CD4-positive, alpha-beta T cell treated with Interferon gamma for 1 hour (primary cell): ENCODE measurements at regions not wholly inside any gene's neighbourhood (a gene's known extent, or its start where the extent isn't known, plus 50 kb on each side); places are given as distances from the start of the nearest gene placed in this dataset.

ENCODE experiments used
- DNase-seq: peaks from one replicate; pipeline ENCODE4 v3.0.0-alpha.2; 2020

DNA sequence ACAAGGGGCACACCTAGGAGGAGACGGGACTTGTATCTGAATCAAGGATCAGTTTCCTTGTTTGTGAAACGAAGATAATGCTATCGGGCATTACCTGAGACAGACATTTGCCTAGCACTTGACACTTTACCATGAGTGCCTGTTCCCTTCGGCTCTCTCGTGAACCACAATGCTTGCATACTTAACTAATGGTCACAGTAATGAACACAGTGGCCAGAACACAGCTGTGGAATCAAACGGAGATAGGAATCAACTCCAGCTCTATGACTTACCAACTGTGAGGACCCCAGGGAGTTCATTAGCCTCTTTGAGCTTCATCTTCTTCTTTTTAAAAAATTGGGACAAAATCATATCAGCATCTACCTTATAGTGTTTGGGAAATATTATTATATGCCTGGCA lies 207.8 kb downstream of the DRD1 start:
- no peak for DNase-seq

DNA sequence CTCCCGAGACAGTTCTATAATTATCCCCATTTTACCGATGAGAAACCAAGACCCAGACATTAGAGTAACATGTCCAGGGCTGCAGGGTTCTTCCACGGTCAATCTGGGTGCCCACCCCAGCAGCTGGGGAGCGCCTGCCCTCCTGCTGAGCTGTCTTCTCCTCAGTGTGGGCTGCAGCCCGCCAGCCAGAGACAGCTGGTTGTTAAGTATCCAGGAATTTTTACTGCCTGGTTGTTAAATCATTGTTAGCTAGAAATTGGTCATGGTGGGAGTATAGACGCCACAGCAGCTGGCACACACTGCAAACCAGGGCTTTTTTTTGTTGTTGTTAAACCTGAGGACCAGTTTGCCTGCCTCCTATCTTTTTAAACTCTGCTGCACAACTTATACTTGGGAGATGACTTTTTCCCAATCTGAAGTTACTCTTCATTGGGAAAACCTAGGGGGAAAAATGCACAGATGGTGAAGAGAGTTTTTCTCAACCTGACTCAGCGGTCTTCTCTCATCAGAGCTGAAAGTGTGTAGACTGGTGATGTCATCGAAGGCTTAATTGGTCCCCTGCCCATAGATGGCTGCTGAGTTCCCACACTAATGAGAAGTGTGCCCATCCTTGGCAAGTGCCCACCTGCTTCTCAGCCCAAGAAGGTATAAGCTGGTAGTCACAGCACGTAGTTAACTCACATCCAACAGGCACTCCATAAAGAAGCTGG lies 208.6 kb downstream of the DRD1 start:
- no peak for DNase-seq

DNA sequence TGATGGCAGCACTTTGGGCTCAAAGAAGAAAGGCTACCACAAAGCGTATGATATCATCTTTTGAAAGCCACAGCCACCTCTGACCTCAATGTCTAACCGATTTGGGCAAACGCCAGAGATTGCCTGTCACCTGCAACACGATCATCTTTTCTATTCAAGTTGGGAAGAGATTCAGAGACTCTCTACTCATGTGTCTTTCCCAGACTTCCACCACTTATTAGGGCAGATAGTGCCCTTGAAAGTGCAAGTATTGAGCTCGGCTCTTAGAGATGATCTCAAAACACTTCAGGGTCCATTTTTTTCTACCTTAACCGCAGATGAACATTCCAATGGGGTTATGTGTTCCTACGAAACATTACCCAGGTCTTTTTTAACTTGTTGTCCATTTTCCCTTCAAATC lies 213.7 kb downstream of the DRD1 start:
- no peak for DNase-seq

DNA sequence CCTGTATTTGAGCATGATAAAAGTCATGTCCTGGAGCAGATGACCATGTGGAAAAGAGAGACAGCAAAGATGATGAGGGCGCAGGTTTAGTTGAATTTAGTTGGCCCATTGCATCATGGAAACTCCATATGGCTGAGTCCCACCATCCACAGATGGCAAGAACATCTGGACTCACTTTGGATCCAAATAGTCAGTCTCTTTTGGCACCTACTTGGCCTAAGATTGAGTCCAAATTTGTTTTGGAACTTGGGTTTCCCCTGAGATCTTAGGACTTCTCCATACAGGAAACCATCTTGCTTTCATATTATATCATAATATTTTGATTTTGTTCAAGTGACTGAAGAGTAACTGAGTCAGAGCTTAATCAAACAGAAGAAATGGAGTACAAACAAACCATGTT lies 217.5 kb downstream of the DRD1 start:
- no peak for DNase-seq

DNA sequence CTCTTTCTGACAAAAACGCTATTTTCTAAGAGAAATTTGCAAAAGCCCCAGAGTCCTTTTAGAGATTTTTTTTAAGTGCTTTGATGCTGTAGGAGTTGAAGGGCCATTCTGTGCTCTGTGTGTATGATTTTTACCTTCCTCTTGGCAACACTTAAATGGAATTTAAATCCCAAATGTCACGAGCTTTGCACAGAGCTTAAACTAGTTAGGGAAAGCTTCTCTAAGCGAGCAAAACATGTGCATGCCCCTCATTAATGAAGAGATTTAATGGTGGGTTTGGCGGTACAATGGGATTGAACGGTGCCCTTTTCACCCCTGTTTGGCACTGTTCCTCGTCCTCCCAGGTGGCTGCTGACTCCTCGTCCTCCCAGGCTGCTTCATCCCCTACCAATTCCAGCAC lies 220.7 kb downstream of the DRD1 start:
- DNase-seq, result no peak

DNA sequence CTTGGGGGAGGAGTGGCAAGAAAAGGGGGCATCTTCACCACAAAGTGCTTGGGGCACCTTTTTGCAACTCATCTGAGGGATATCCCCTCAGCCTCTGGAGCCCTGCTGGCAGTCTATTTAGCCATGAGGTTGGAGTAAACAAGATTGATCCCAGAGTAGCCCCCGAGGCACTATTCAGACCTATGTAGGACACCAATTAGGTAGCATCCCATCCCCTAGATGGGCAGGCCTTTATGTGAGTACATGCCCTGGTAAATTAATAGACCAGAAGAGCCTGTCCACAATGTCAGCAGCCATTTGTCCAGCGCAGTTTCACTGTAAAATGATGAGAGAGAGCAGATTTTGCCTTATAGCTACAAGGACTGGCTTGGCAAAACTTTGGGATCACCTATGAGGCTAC lies 221.4 kb downstream of the DRD1 start:
- DNase-seq, result no peak

DNA sequence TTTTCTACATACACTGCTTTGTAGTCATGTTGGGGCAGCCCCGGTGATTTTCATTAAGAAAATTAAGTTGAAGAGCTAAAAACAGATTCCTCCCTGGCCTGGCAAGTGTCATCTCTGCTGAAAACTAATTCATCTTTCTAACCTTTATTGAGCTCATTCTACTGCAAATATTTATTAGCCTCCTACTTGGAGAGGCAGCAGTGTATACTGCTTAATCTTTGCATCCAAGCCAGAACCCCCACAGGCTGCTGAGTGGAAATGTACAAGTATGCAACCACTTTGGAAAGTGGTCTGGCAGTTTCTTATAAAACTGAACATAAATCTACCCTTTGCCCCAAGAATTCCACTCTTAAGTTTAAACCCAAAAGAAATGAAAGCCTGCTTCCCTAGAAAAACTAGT lies 223.4 kb downstream of the DRD1 start:
- no peak for DNase-seq

DNA sequence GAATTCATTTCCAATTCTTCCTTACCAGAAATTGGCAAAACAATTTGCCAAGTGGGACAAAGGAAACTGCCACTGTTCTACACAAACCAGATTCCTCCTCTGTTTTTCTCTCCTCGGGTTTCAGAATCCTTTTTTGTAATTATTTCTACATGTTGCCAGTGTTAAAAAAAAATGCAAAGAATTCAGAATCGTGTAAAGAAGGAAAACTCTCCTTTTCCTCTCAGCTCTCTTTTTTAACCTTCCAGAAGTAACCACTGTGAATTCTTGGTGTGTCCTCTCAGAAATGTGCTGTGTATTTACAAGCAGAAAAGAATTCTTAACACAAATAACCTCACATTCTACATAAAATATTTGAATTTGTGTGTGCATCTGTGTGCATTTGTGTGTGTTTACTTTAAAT lies 224.6 kb downstream of the DRD1 start:
- DNase-seq, result no peak

DNA sequence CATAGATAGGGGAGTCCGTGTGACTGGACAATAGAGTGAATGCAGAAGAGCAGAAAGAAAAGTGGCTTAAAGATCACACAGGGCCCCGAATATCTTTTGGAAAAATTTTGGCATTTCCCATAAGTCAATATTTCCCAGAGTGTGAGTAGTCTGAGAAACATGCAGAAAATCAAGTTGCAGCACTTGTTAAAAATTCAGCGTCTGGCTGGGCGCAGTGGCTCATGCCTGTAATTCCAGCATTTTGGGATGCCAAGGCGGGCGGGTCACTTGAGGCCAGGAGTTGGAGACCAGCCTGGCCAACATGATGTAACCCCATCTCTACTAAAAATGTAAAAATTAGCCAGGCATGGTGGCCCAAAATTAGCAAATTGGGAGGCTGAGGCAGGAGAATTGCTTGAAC lies 227.0 kb downstream of the DRD1 start:
- DNase-seq, result no peak

DNA sequence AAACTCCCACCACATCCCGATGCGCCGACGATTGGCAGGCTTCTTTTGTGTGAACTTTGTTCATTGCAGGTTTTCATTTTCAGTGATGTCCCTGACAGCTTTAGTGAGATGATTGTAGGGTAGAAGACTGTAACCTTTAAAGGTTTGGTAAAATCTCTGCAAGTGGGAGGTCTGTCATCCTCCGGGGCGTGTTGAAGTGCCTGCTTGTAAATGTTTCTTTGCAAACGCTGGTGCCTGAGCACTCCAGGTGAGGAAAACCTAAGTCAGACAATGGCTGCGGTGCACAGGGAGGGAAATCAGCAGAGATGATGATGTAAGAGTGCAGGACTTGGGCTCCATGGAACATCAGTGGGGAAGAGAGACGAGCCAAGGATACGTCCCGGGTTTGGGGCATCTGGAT lies 228.1 kb downstream of the DRD1 start:
- no peak for DNase-seq

DNA sequence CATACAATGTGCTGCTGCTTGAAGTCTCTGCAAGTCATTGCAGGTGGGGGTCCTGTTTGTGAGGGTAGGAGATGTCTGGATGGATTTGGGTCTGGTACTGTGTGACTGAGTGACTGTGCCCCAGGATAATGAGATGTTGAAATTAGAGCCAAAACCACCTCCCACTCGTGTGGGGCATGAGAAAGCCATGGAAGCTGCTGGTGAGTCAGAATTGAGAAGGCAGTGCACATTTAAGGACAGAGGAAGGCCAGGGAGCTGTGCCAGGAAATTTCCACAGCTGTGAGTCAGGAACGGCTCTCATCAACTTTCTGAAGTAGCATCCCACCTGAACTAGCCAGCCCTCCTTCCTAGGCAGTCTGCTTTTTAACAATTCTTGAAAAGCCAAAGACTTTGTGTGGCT lies 229.8 kb downstream of the DRD1 start:
- no peak for DNase-seq

DNA sequence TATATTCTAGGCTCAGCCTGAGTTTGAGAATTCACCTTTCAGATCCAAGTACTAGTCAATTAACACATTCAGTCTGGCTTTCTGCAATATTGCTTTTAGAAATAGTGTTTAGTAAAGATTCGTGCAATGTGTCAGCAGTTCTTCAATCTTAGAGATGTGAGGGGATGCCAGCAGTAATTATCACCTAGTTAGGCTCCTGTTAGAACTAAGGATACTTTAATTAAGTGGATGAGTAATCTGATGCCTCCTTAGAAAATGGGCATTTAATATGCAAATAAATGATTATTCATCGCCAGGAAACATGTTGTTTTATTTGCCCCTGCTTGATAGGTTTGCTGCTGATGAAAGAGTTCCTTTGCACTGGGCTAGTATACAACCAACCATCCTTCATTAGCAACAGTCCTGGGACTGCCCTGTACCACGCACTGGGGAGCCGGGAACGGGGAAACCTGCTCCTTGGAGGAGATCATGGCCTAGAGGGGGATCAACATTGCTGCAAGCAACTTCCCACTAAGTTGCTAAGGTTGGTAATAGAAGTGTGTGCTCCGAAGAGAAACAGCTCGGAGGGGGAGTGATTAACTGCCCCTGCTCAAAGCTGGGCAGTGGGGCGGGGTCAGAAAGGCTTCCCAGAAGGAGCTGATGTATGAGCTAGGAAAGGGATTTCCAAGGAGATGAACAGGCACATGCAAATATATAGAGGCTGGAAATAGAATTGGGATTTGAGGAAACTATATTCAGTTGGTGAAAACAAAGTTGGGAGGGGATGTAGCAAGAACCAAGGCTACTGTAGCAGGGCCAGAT lies 231.8 kb downstream of the DRD1 start:
- DNase-seq, result no peak

DNA sequence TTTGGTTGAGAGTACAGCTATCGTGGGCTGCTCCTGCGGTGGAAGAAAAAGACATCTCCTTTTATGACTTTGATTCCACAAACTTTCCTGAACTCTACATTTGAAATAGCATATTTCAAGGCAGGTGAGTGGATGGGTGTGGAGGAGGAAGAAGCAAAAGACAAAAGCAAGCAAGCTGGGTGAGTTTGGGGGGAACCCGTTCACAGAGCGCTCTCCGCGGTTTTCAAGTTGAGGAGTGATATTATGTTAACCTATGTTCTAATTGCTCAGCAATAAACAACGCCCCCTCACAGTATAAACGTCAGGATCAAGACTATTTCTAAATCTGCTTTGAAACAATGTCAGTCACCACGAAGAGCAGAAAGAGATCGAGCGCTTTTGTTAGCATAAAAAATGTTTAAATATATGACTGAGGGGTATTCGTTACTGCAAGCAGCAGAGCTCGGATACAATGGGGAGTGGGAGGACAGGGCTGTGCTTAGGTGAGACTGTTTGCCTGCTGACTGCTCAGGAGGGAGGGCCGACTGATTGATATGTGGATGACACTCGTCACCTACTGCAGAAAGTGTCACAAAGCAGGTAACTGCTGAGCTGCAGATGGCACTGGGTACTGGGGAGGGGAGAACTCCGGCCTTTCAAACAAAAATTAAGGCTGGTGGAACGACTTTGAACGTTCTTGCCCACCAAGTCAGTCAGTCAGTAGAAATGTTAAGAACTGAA lies 236.5 kb downstream of the DRD1 start:
- no peak for DNase-seq

DNA sequence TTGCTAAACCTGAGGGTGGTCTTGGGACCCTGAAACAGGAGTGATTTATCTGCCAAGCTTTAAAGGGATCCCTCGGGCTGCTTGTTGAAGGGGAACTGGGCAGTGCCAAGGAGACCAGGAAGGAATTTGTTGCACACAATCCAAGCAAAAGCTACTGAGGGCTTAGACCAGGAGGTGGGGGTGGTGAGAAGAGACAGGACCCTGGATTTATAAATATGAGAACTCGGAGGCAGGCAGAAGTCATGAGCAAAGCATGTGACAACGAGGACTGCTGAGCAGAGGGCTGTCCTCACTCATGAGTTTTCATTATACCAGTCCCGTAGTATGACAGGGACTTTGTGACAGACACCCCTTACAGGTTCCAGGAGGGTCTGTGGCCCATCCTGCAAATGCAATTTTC lies 237.3 kb downstream of the DRD1 start:
- DNase-seq, result no peak

DNA sequence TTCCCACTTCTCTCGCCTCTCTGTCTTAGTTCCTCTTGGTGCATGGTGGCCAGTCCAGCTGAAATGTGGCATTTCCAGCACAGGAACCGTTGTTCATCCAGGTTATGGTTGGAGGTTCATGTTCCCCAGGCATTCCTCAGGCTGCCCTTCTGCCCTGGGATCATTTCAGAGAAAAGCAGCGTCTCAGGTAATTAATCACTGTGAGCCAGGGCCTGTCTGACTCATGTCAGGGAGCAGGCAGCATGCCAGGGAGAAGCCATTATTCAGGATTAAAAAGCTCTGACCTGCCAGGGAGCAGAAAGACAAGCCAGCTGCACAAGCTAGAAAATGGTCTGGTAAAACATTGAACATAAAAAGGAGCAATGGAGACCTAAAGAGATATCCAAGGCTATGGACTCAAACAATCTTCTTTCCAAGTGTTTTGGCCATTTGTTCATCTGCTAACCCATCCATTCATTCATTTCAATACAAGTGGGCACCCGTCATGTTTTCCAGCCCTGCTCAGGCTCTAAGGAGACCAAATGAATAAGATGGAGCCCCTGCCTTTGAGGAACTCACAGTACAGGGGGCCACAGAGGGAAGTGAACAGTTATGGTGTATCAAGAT lies 241.4 kb downstream of the DRD1 start:
- DNase-seq, result no peak

DNA sequence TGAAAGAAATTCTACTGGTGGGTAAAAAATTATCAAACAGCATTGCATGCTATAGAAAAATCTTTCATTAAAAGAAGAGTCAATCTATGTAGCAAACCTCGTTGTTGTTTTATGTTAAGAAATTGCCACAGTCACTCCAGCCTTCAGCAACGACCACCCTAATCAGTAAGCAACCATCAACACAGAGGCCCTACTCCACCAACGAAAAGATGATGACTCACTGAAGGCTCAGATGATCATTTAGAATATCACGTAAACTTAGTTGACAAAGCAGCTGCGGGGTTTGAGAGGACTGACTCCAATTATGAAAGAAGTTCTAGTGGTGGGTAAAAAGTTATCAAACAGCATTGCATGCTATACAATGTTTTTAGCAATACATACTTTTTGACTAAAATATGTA lies 242.6 kb downstream of the DRD1 start:
- DNase-seq, result no peak

DNA sequence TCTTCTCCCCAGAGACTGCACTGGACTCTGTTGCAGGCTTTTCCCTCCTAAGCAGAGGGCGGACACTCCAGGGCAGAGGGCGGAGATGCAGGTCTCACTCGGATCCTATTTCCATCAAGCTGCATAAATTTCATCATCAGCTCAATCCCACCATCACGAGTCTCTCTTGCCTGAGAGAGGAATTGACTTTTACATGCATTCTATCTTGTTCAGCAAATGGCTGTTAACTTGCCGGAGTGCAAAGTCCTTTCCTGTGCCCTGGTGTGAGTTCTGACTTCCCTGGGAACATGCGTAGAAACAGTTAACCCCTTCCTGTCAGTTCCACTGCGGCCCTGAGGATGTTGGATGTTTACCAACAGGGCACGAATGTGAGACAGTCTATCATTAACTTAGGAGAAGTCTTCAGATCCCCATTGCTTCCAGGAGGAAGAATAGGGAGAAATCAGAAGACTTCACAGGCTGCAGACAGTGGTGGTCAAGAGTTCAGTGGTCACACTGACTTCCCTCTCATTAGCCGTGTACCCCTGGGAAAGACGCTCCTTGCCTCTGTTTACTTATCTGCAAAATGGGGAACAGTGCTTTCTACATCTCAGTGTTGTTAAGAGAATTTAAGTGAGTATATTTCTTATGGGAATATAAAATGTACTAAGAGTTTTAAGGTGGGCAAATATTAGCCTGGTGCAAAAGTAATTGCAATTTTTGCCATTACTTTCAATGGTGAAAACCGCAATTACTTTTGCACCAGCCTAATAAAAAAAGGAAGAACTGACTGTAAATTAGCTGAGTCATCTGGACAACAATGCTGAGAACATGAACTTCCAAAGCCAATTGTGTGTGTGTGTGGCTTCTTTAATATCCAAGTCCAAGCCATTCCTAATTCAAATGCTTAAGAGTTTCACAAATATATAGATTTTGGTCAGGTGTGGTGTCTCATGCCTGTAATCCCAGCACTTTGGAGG lies 248.0 kb downstream of the DRD1 start:
- no peak for DNase-seq

DNA sequence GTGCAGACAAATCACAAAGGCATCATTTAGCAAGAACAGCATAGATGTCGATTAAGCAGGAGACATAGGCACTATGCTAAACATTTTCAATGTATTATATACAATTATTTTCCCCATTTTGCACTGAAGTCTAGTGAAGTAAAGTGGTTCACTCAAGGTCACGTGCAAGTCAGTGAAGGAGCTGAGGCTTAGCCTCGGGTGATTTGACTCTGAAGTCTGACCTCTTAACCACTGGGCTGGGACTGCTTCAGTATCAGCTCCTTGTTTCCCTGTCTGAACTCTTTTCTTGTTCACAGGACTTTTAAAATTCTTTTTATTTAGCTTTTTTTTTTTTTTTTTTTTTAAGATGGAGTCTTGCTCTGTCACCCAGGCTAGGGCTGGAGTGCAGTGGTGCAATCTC lies 262.7 kb downstream of the DRD1 start:
- no peak for DNase-seq

DNA sequence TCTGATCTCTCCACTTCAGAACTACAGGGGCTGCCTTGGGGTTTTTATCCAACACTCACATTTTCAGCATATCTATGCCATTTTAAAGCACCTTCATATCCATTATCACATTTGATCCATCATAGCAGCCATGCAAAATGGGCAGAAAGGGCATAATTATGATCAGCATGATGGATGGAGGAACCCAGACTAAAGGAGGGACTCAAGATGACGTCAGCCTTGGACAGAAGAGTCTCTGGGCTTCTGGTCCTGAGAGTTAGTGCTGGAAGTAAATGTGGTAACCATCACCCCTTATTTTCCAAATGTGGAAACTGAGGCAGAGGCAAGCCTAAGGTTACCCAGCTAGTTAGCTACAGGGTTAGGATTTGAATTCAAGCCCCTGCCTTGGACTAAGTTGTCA lies 273.1 kb downstream of the DRD1 start:
- no peak for DNase-seq

DNA sequence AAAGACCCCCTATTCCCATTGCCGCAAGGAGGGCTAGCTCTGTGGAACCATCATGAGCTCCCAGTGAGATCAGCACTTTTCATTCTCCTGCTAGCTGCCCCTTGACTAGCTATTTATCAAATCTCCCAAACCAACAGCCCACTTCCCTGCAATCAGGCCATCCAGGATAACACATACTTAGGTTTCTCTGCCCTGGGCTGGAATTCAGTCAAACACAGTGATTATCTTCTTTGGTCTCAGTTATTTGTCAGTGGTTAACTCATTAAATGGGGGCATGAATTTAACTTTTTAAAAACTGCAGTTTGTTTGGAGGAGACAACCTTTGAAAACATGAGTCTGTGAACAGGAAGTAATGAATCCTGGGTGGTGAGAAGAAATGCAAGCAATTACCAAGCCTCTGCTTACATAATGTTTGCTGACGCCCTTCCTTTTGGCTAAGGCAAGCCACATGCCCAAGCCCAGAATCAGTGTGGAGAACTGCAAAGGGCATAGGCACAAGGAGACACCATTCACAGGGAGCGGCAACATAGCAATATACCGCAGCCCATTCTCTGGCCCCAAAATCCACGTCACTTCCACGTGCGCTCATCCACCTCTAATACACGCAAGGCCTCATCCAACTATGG lies 275.0 kb downstream of the DRD1 start:
- DNase-seq, result no peak

DNA sequence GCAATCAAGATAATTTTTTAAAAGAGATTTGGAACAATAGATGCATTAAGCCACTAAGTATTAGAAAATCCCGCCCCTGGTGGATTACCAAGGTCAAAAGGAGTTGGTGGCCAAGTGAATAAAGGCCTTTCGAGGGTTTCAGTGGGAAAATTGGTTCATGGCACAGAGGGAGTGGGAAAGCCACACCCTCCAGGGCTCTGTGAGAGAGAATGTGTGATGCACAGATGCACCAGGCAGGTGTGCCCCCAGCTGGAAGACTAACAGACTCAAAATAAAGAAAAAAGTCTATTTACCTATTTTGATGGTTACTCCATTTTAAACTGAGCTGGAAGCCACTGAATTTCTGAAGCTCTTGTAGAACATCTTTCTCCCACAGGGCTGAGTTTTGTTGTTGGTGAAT lies 278.0 kb downstream of the DRD1 start:
- no peak for DNase-seq
